HEK293 (cell line): ENCODE measurements at regions not wholly inside any gene's neighbourhood (a gene's known extent, or its start where the extent isn't known, plus 50 kb on each side); places are given as distances from the start of the nearest gene placed in this dataset.

ENCODE experiments used
- CTCF ChIA-PET: fragments of 350-600 bp; formaldehyde crosslinking; extraction: SDS; loops from one replicate; lab custom pipeline; 2021; ENCODE audit warnings: antibody characterized with exemption; lab: Yijun Ruan, JAX
- POLR2A ChIA-PET: fragments of 300-600 bp; formaldehyde crosslinking; extraction: SDS; loops from one replicate; lab custom pipeline; 2020; ENCODE audit warnings: antibody characterized with exemption, inconsistent platforms; lab: Yijun Ruan, JAX
- H3K27ac ChIP-seq: fragments of 200-500 bp; sonication (Bioruptor generic); 2 replicates; pipeline ENCODE4 v1.5.1; 2014; ENCODE audit warnings: low read depth, low read length, control low read depth, inconsistent platforms; ENCODE audit errors: extremely low read depth
- H3K36me3 ChIP-seq, 2 experiments: fragments of 200-500 bp in 1 of 2; sonication (Bioruptor generic) in 1 of 2; 1 replicate in 1 of 2; 2 replicates in 1 of 2; pipeline ENCODE4 v1.5.1; 2014 to 2017; ENCODE audit warnings: inconsistent platforms in 2 of 2, low read length in 2 of 2; ENCODE audit not compliant: control insufficient read depth in 2 of 2, insufficient read depth in 1 of 2
- H3K4me1 ChIP-seq: fragments of 200-500 bp; sonication (Bioruptor generic); 2 replicates; pipeline ENCODE4 v1.5.1; 2014; ENCODE audit warnings: mild to moderate bottlenecking, low read length, inconsistent platforms; ENCODE audit not compliant: control insufficient read depth, insufficient read depth
- H3K4me3 ChIP-seq: 2 replicates; pipeline ENCODE4 v1.5.1; 2011; ENCODE audit warnings: low read depth, mild to moderate bottlenecking, control low read depth, low read length, moderate library complexity
- H3K9me3 ChIP-seq: fragments of 200-500 bp; sonication (Bioruptor generic); 2 replicates; pipeline ENCODE4 v1.5.1; 2014; ENCODE audit warnings: low read depth, low read length, inconsistent platforms; ENCODE audit not compliant: control insufficient read depth, insufficient read depth
- KLF10 ChIP-seq: fragments of 450-650 bp; IDR thresholded peaks from 2 replicates; pipeline ENCODE4 v1.5.1; 2018; ENCODE audit warnings: missing biosample characterization, mild to moderate bottlenecking, missing genetic modification characterization
- OVOL3 ChIP-seq: fragments of 450-650 bp; formaldehyde crosslinking; IDR thresholded peaks from 2 replicates; pipeline ENCODE4 v1.5.1; 2016; ENCODE audit warnings: missing biosample characterization, missing genetic modification characterization
- TSHZ1 ChIP-seq: fragments of 450-650 bp; formaldehyde crosslinking; IDR thresholded peaks from 2 replicates; pipeline ENCODE4 v1.5.1; 2016; ENCODE audit warnings: missing biosample characterization, missing genetic modification characterization, borderline replicate concordance
- ZNF214 ChIP-seq: fragments of 450-650 bp; formaldehyde crosslinking; IDR thresholded peaks from 2 replicates; pipeline ENCODE4 v1.5.1; 2017; ENCODE audit warnings: missing biosample characterization, mild to moderate bottlenecking, missing genetic modification characterization, borderline replicate concordance
- ZNF274 ChIP-seq, 2 experiments: fragments of 200-500 bp in 1 of 2; fragments of 450-650 bp in 1 of 2; sonication (Bioruptor generic) in 1 of 2; formaldehyde crosslinking in 1 of 2; IDR thresholded peaks; 2 replicates each; pipeline versions ENCODE4 v1.5.1 to v1.6.1; 2014 to 2016; ENCODE audit warnings: borderline replicate concordance in 1 of 2, inconsistent platforms in 1 of 2, low read length in 1 of 2, missing biosample characterization in 1 of 2, missing genetic modification characterization in 1 of 2
- ZNF341 ChIP-seq: fragments of 450-650 bp; formaldehyde crosslinking; IDR thresholded peaks from 2 replicates; pipeline ENCODE4; 2016; ENCODE audit warnings: low read depth, missing biosample characterization, missing genetic modification characterization
- ZNF366 ChIP-seq: fragments of 450-650 bp; formaldehyde crosslinking; conservative IDR thresholded peaks from 2 replicates; pipeline ENCODE4 v1.5.1; 2016; ENCODE audit warnings: missing biosample characterization, missing genetic modification characterization
- ZNF426 ChIP-seq: fragments of 450-650 bp; formaldehyde crosslinking; IDR thresholded peaks from 2 replicates; pipeline ENCODE4 v1.5.1; 2017; ENCODE audit warnings: missing biosample characterization, missing genetic modification characterization, mild to moderate bottlenecking, inconsistent platforms, moderate library complexity
- ZNF549 ChIP-seq: fragments of 450-650 bp; IDR thresholded peaks from 2 replicates; pipeline ENCODE4 v1.5.1; 2018; ENCODE audit warnings: missing biosample characterization, missing genetic modification characterization, mild to moderate bottlenecking, inconsistent platforms, moderate library complexity
- ZNF623 ChIP-seq: fragments of 450-650 bp; formaldehyde crosslinking; IDR thresholded peaks from 2 replicates; pipeline ENCODE4 v1.5.1; 2016; ENCODE audit warnings: missing biosample characterization, missing genetic modification characterization
- ZNF639 ChIP-seq: fragments of 450-650 bp; formaldehyde crosslinking; IDR thresholded peaks from 2 replicates; pipeline ENCODE4 v1.5.1; 2016; ENCODE audit warnings: missing biosample characterization, missing genetic modification characterization
- ZNF670 ChIP-seq: fragments of 450-650 bp; formaldehyde crosslinking; IDR thresholded peaks from 2 replicates; pipeline ENCODE4 v1.5.1; 2016; ENCODE audit warnings: missing biosample characterization, missing genetic modification characterization, low read depth
- ZNF837 ChIP-seq: fragments of 450-650 bp; formaldehyde crosslinking; IDR thresholded peaks from 2 replicates; pipeline ENCODE4 v1.5.1; 2016; ENCODE audit warnings: missing biosample characterization, missing genetic modification characterization
- TF ChIP-seq, protein P1 (sequence below): fragments of 450-650 bp; formaldehyde crosslinking; IDR thresholded peaks from 2 replicates; pipeline ENCODE4 v1.5.1; 2016; ENCODE audit warnings: missing biosample characterization, missing genetic modification characterization
- TF ChIP-seq, protein P2 (sequence below): fragments of 450-650 bp; formaldehyde crosslinking; IDR thresholded peaks from 2 replicates; pipeline ENCODE4 v1.5.1; 2016; ENCODE audit warnings: missing biosample characterization, missing genetic modification characterization
- TF ChIP-seq, protein P3 (sequence below): fragments of 450-650 bp; formaldehyde crosslinking; IDR thresholded peaks from 2 replicates; pipeline ENCODE4 v1.5.1; 2016; ENCODE audit warnings: missing biosample characterization, missing genetic modification characterization
- TF ChIP-seq, protein P4 (sequence below): fragments of 450-650 bp; formaldehyde crosslinking; IDR thresholded peaks from 2 replicates; pipeline ENCODE4 v1.5.1; 2016; ENCODE audit warnings: missing biosample characterization, missing genetic modification characterization

DNA sequence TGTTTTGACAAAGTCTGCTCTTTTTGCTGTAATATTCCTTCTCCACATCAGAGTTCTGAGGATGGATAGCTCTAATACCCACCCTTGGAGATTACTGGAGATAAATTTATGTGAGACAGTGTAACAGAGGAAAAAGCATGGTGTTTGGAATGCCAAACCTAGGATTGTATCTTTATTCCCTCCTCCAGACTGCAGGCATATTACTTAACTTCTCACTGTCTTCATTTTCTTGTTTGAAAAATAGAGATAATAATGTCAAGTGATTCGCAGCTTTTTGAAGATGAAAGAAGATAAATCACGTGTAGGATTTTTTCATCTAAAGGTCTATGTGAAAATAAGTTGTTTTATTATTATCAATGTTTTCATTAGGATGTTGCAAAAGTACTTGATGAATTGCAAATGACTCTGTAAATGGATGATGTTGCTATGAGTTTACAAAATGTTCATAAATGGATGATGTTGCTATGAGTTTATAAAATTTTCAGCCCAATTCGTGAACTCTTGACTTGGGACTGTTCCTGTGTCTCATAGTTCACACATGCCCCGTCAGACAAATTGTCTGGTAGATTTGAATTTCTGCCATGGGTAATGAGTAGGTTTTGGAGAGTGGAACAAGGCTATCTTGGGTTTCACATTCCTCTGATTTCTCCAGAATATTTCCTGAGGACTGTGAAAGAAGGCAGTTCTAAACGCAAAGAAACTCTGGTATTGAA, 113.1 kb upstream of the IGFBP3 start:
- Histone ChIP-seq H3K4me1 (no peaks in the 10 kb centered on the region), H3K4me3 (no peak overlapping the region)
- no peak for TF ChIP-seq OVOL3
- no peak for TF ChIP-seq ZNF837 (tag by site-specific recombination)
- TF ChIP-seq, protein P1, sequence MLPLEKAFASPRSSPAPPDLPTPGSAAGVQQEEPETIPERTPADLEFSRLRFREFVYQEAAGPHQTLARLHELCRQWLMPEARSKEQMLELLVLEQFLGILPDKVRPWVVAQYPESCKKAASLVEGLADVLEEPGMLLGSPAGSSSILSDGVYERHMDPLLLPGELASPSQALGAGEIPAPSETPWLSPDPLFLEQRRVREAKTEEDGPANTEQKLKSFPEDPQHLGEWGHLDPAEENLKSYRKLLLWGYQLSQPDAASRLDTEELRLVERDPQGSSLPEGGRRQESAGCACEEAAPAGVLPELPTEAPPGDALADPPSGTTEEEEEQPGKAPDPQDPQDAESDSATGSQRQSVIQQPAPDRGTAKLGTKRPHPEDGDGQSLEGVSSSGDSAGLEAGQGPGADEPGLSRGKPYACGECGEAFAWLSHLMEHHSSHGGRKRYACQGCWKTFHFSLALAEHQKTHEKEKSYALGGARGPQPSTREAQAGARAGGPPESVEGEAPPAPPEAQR = no peak
- TF ChIP-seq ZNF426 = no peak
- TF ChIP-seq ZNF274 (IDR thresholded peaks at IDR 0.05; ENCODE audit: low read length) = no peak
- no peak for TF ChIP-seq ZNF274 (tag by site-specific recombination; IDR thresholded peaks at IDR 0.05; ENCODE audit: borderline replicate concordance)
- TF ChIP-seq ZNF366 = no peak
- TF ChIP-seq ZNF639 (tag by site-specific recombination) = no peak
- TF ChIP-seq, protein P2, sequence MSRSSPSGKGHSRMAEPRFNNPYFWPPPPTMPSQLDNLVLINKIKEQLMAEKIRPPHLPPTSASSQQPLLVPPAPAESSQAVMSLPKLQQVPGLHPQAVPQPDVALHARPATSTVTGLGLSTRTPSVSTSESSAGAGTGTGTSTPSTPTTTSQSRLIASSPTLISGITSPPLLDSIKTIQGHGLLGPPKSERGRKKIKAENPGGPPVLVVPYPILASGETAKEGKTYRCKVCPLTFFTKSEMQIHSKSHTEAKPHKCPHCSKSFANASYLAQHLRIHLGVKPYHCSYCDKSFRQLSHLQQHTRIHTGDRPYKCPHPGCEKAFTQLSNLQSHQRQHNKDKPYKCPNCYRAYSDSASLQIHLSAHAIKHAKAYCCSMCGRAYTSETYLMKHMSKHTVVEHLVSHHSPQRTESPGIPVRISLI (tag by site-specific recombination) = no peak
- TF ChIP-seq, all 188 proteins: peak for 0
- no peaks in the 10 kb centered on the region for H3K36me3 ChIP-seq
- ChIA-PET CTCF (no interaction called here), POLR2A (no interaction called here)
- H3K27ac ChIP-seq = no peak overlapping the region
- no peaks in the 10 kb centered on the region for H3K9me3 ChIP-seq

- Histone ChIP-seq H3K9me3 (no peaks in the 10 kb centered on the region), H3K27ac (no peak overlapping the region), H3K4me1 (no peaks in the 10 kb centered on the region), H3K36me3 (no peaks in the 10 kb centered on the region), H3K4me3 (no peak overlapping the region)
- TF ChIP-seq, protein P3, sequence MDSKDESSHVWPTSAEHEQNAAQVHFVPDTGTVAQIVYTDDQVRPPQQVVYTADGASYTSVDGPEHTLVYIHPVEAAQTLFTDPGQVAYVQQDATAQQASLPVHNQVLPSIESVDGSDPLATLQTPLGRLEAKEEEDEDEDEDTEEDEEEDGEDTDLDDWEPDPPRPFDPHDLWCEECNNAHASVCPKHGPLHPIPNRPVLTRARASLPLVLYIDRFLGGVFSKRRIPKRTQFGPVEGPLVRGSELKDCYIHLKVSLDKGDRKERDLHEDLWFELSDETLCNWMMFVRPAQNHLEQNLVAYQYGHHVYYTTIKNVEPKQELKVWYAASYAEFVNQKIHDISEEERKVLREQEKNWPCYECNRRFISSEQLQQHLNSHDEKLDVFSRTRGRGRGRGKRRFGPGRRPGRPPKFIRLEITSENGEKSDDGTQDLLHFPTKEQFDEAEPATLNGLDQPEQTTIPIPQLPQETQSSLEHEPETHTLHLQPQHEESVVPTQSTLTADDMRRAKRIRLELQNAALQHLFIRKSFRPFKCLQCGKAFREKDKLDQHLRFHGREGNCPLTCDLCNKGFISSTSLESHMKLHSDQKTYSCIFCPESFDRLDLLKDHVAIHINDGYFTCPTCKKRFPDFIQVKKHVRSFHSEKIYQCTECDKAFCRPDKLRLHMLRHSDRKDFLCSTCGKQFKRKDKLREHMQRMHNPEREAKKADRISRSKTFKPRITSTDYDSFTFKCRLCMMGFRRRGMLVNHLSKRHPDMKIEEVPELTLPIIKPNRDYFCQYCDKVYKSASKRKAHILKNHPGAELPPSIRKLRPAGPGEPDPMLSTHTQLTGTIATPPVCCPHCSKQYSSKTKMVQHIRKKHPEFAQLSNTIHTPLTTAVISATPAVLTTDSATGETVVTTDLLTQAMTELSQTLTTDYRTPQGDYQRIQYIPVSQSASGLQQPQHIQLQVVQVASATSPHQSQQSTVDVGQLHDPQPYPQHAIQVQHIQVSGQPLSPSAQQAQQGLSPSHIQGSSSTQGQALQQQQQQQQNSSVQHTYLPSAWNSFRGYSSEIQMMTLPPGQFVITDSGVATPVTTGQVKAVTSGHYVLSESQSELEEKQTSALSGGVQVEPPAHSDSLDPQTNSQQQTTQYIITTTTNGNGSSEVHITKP (tag by site-specific recombination) = no peak
- ChIA-PET POLR2A (no interaction called here), CTCF (no interaction called here)
Measured at GRCh38 chr7:46033592-46033991, 112.5 kb upstream of the IGFBP3 start.

- Histone ChIP-seq H3K27ac (no peak overlapping the region), H3K4me1 (no peaks in the 10 kb centered on the region), H3K9me3 (no peaks in the 10 kb centered on the region), H3K4me3 (no peak overlapping the region), H3K36me3 (no peaks in the 10 kb centered on the region)
- ChIA-PET POLR2A (no interaction called here), CTCF (no interaction called here)
- TF ChIP-seq ZNF214 (tag by site-specific recombination) = no peak
- TF ChIP-seq ZNF549 (tag by site-specific recombination) = no peak
- TF ChIP-seq ZNF341 (tag by site-specific recombination) = no peak
- TF ChIP-seq ZNF366 = no peak
- no peak for TF ChIP-seq KLF10 (tag by site-specific recombination)
- no peak for TF ChIP-seq TSHZ1
- no peak for TF ChIP-seq ZNF670
- TF ChIP-seq ZNF623 (tag by site-specific recombination) = no peak
- TF ChIP-seq, protein P4, sequence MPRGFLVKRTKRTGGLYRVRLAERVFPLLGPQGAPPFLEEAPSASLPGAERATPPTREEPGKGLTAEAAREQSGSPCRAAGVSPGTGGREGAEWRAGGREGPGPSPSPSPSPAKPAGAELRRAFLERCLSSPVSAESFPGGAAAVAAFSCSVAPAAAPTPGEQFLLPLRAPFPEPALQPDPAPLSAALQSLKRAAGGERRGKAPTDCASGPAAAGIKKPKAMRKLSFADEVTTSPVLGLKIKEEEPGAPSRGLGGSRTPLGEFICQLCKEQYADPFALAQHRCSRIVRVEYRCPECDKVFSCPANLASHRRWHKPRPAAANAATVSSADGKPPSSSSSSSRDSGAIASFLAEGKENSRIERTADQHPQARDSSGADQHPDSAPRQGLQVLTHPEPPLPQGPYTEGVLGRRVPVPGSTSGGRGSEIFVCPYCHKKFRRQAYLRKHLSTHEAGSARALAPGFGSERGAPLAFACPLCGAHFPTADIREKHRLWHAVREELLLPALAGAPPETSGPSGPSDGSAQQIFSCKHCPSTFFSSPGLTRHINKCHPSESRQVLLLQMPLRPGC = no peak
Measured at GRCh38 chr7:46032942-46033341, 111.9 kb upstream of the IGFBP3 start.
